ENCODE measurements at regions not wholly inside any gene's neighbourhood (a gene's known extent, or its start where the extent isn't known, plus 50 kb on each side); places are given as distances from the start of the nearest gene placed in this dataset.

GRCh38 chr11:90851196-90851595 lies 628.3 kb upstream of the CHORDC1 start:
- Histone ChIP-seq H3K4me3 (ENCODE audit: low read length in 2 of 2) (no peak overlapping the region), H3K9me3 (ENCODE audit: control insufficient read depth in 1 of 2, low read length in 2 of 2) (no peaks in the 10 kb centered on the region), H3K27ac (ENCODE audit: low read depth, low read length) (no peak overlapping the region), H3K4me1 (ENCODE audit: insufficient read depth, low read length) (no peaks in the 10 kb centered on the region), H3K36me3 (ENCODE audit: insufficient read depth, low read length) (no peaks in the 10 kb centered on the region), H3K27me3 (ENCODE audit: insufficient read depth, low read length) (no peaks in the 10 kb centered on the region)
- CTCF ChIA-PET (ENCODE audit: partially characterized antibody) = no interaction called here
- H3K4me3 Mint-ChIP-seq = no peak overlapping the region
- H3K9me3 Mint-ChIP-seq = peaks cover 0 to 7% (median 4%) of the 10 kb centered on the region in 8 donors
- no peaks in the 10 kb centered on the region for H3K27me3 Mint-ChIP-seq
- H3K27ac Mint-ChIP-seq = no peak overlapping the region
- no peaks in the 10 kb centered on the region for H3K4me1 Mint-ChIP-seq
- intact Hi-C loops (cut with micrococcal nuclease) = no loop called here
- POLR2A ChIA-PET (ENCODE audit: partially characterized antibody) = no interaction called here
- no peaks in the 10 kb centered on the region for H3K36me3 Mint-ChIP-seq
- DNase-seq = no peak

GRCh38 chr11:90849312-90849711 lies 626.5 kb upstream of the CHORDC1 start:
- H3K36me3 ChIP-seq (ENCODE audit: insufficient read depth, low read length) = no peaks in the 10 kb centered on the region
- intact Hi-C loops (cut with micrococcal nuclease) = no loop called here
- no peak overlapping the region for H3K27ac ChIP-seq (ENCODE audit: low read depth, low read length)
- H3K27me3 Mint-ChIP-seq = no peaks in the 10 kb centered on the region
- peaks cover 0 to 7% (median 4%) of the 10 kb centered on the region in 8 donors for H3K9me3 Mint-ChIP-seq
- H3K27ac Mint-ChIP-seq = no peak overlapping the region
- no peaks in the 10 kb centered on the region for H3K4me1 ChIP-seq (ENCODE audit: insufficient read depth, low read length)
- no peak overlapping the region for H3K4me3 Mint-ChIP-seq
- no peak overlapping the region for H3K4me3 ChIP-seq (ENCODE audit: low read length in 2 of 2)
- H3K36me3 Mint-ChIP-seq = no peaks in the 10 kb centered on the region
- H3K4me1 Mint-ChIP-seq = no peaks in the 10 kb centered on the region
- no peaks in the 10 kb centered on the region for H3K27me3 ChIP-seq (ENCODE audit: insufficient read depth, low read length)
- DNase-seq = no peak
- H3K9me3 ChIP-seq (ENCODE audit: control insufficient read depth in 1 of 2, low read length in 2 of 2) = no peaks in the 10 kb centered on the region
- ChIA-PET POLR2A (ENCODE audit: partially characterized antibody) (no interaction called here), CTCF (ENCODE audit: partially characterized antibody) (no interaction called here)

DNA sequence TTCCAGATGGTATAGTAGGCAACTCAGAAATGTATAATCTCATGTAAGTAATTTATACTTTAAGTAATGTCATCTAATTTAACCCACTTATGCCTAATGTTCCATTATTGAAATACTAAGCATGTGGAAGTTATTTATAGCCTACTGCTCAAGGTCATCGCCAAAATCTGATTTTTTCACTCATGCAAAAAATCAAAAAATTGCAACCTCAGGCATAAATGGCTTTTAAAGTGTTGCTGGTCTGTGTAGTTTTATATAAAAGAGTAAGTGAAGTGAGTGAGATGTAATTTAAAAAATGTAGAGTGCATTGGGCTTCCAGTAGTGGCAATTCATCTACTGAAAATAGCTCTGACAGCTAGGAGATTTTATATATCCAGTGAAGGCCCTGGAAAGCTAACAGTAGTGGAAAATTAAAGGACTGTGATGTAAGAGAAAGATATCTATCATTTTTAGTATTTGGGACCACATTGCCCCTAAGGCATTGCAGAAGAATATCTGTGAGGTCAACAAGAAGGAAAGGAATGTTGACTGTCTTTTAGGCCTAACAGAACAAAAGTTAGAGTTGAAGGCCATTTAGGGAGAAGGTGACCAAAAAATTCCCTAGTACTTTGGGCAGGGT lies 624.5 kb upstream of the CHORDC1 start:
- no peaks in the 10 kb centered on the region for H3K27me3 Mint-ChIP-seq
- no peak for DNase-seq
- H3K9me3 Mint-ChIP-seq = peaks cover 0 to 9% (median 3%) of the 10 kb centered on the region in 8 donors
- no peaks in the 10 kb centered on the region for H3K4me1 Mint-ChIP-seq
- CTCF ChIA-PET (ENCODE audit: partially characterized antibody) = no interaction called here
- intact Hi-C loops (cut with micrococcal nuclease) = no loop called here
- no peaks in the 10 kb centered on the region for H3K9me3 ChIP-seq (ENCODE audit: control insufficient read depth in 1 of 2, low read length in 2 of 2)
- no peak overlapping the region for H3K27ac Mint-ChIP-seq
- H3K4me3 ChIP-seq (ENCODE audit: low read length in 2 of 2) = no peak overlapping the region
- H3K27me3 ChIP-seq (ENCODE audit: insufficient read depth, low read length) = no peaks in the 10 kb centered on the region
- H3K4me1 ChIP-seq (ENCODE audit: insufficient read depth, low read length) = no peaks in the 10 kb centered on the region
- no peaks in the 10 kb centered on the region for H3K36me3 ChIP-seq (ENCODE audit: insufficient read depth, low read length)
- no peak overlapping the region for H3K27ac ChIP-seq (ENCODE audit: low read depth, low read length)
- no peak overlapping the region for H3K4me3 Mint-ChIP-seq
- POLR2A ChIA-PET (ENCODE audit: partially characterized antibody) = no interaction called here
- H3K36me3 Mint-ChIP-seq = no peaks in the 10 kb centered on the region

DNA sequence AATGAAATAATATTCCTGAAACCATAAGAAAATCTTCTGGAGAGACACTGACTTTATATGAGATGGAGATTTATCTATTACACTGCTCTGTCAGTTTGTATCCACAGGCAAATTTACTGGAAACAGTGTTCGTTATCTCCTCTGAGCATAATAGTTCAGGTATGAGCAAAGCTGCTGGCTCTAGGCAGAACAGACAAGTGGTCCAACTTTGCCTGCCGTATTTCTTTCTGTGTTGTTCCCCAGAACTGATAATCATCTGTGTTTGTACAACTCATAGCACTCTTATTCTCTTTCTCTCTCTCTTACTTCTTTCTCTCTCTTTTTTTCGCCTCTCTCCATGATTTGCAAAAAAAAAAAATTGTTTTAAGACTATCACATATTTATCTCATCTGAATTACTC lies 623.8 kb upstream of the CHORDC1 start:
- Mint-ChIP-seq H3K27me3 (no peaks in the 10 kb centered on the region), H3K36me3 (no peaks in the 10 kb centered on the region), H3K4me3 (no peak overlapping the region), H3K27ac (no peak overlapping the region), H3K4me1 (no peaks in the 10 kb centered on the region), H3K9me3 (peaks cover 0 to 9% (median 3%) of the 10 kb centered on the region in 8 donors)
- no peaks in the 10 kb centered on the region for H3K9me3 ChIP-seq (ENCODE audit: control insufficient read depth in 1 of 2, low read length in 2 of 2)
- DNase-seq = no peak
- H3K4me1 ChIP-seq (ENCODE audit: insufficient read depth, low read length) = no peaks in the 10 kb centered on the region
- CTCF ChIA-PET (ENCODE audit: partially characterized antibody) = no interaction called here
- no peak overlapping the region for H3K27ac ChIP-seq (ENCODE audit: low read depth, low read length)
- no peaks in the 10 kb centered on the region for H3K36me3 ChIP-seq (ENCODE audit: insufficient read depth, low read length)
- no peaks in the 10 kb centered on the region for H3K27me3 ChIP-seq (ENCODE audit: insufficient read depth, low read length)
- H3K4me3 ChIP-seq (ENCODE audit: low read length in 2 of 2) = no peak overlapping the region
- intact Hi-C loops (cut with micrococcal nuclease) = no loop called here
- POLR2A ChIA-PET (ENCODE audit: partially characterized antibody) = no interaction called here

GRCh38 chr11:90845799-90846198 lies 623.0 kb upstream of the CHORDC1 start:
- Mint-ChIP-seq H3K4me3 (no peak overlapping the region), H3K36me3 (no peaks in the 10 kb centered on the region), H3K27me3 (no peaks in the 10 kb centered on the region), H3K27ac (no peak overlapping the region), H3K4me1 (no peaks in the 10 kb centered on the region), H3K9me3 (peaks cover 0 to 9% (median 3%) of the 10 kb centered on the region in 8 donors)
- H3K9me3 ChIP-seq (ENCODE audit: control insufficient read depth in 1 of 2, low read length in 2 of 2) = no peaks in the 10 kb centered on the region
- H3K27ac ChIP-seq (ENCODE audit: low read depth, low read length) = no peak overlapping the region
- DNase-seq = no peak
- no peaks in the 10 kb centered on the region for H3K27me3 ChIP-seq (ENCODE audit: insufficient read depth, low read length)
- ChIA-PET CTCF (ENCODE audit: partially characterized antibody) (no interaction called here), POLR2A (ENCODE audit: partially characterized antibody) (no interaction called here)
- intact Hi-C loops (cut with micrococcal nuclease) = no loop called here
- H3K4me1 ChIP-seq (ENCODE audit: insufficient read depth, low read length) = no peaks in the 10 kb centered on the region
- no peaks in the 10 kb centered on the region for H3K36me3 ChIP-seq (ENCODE audit: insufficient read depth, low read length)
- H3K4me3 ChIP-seq (ENCODE audit: low read length in 2 of 2) = no peak overlapping the region

- ChIA-PET POLR2A (ENCODE audit: partially characterized antibody) (no interaction called here), CTCF (ENCODE audit: partially characterized antibody) (no interaction called here)
- Histone ChIP-seq H3K4me3 (ENCODE audit: low read length in 2 of 2) (no peak overlapping the region), H3K27ac (ENCODE audit: low read depth, low read length) (no peak overlapping the region), H3K9me3 (ENCODE audit: control insufficient read depth in 1 of 2, low read length in 2 of 2) (no peaks in the 10 kb centered on the region), H3K4me1 (ENCODE audit: insufficient read depth, low read length) (no peaks in the 10 kb centered on the region), H3K27me3 (ENCODE audit: insufficient read depth, low read length) (no peaks in the 10 kb centered on the region), H3K36me3 (ENCODE audit: insufficient read depth, low read length) (no peaks in the 10 kb centered on the region)
- Mint-ChIP-seq H3K27ac (no peak overlapping the region), H3K36me3 (no peaks in the 10 kb centered on the region), H3K4me3 (no peak overlapping the region), H3K9me3 (peaks cover 0 to 9% (median 2%) of the 10 kb centered on the region in 8 donors), H3K27me3 (no peaks in the 10 kb centered on the region), H3K4me1 (no peaks in the 10 kb centered on the region)
- intact Hi-C loops (cut with micrococcal nuclease) = no loop called here
- DNase-seq = no peak
These were observed 622.3 kb upstream of the CHORDC1 start for GRCh38 chr11:90845126-90845525.

- Histone ChIP-seq H3K9me3 (ENCODE audit: control insufficient read depth in 1 of 2, low read length in 2 of 2) (no peaks in the 10 kb centered on the region), H3K27me3 (ENCODE audit: insufficient read depth, low read length) (no peaks in the 10 kb centered on the region), H3K27ac (ENCODE audit: low read depth, low read length) (no peak overlapping the region), H3K4me3 (ENCODE audit: low read length in 2 of 2) (no peak overlapping the region), H3K36me3 (ENCODE audit: insufficient read depth, low read length) (no peaks in the 10 kb centered on the region), H3K4me1 (ENCODE audit: insufficient read depth, low read length) (no peaks in the 10 kb centered on the region)
- ChIA-PET CTCF (ENCODE audit: partially characterized antibody) (no interaction called here), POLR2A (ENCODE audit: partially characterized antibody) (no interaction called here)
- Mint-ChIP-seq H3K36me3 (no peaks in the 10 kb centered on the region), H3K9me3 (peaks cover 0 to 9% (median 2%) of the 10 kb centered on the region in 8 donors), H3K27ac (no peak overlapping the region), H3K4me3 (no peak overlapping the region), H3K4me1 (no peaks in the 10 kb centered on the region), H3K27me3 (no peaks in the 10 kb centered on the region)
- DNase-seq = no peak
- intact Hi-C loops (cut with micrococcal nuclease) = no loop called here
These were observed 621.2 kb upstream of the CHORDC1 start for GRCh38 chr11:90844041-90844440.

- Mint-ChIP-seq H3K4me1 (no peaks in the 10 kb centered on the region), H3K4me3 (no peak overlapping the region), H3K9me3 (peaks cover 0 to 11% (median 2%) of the 10 kb centered on the region in 8 donors), H3K27ac (no peak overlapping the region), H3K27me3 (no peaks in the 10 kb centered on the region), H3K36me3 (no peaks in the 10 kb centered on the region)
- CTCF ChIA-PET (ENCODE audit: partially characterized antibody) = no interaction called here
- POLR2A ChIA-PET (ENCODE audit: partially characterized antibody) = no interaction called here
- H3K27ac ChIP-seq (ENCODE audit: low read depth, low read length) = no peak overlapping the region
- intact Hi-C loops (cut with micrococcal nuclease) = no loop called here
- H3K9me3 ChIP-seq (ENCODE audit: control insufficient read depth in 1 of 2, low read length in 2 of 2) = no peaks in the 10 kb centered on the region
- no peaks in the 10 kb centered on the region for H3K4me1 ChIP-seq (ENCODE audit: insufficient read depth, low read length)
- no peak overlapping the region for H3K4me3 ChIP-seq (ENCODE audit: low read length in 2 of 2)
- no peaks in the 10 kb centered on the region for H3K27me3 ChIP-seq (ENCODE audit: insufficient read depth, low read length)
- DNase-seq = no peak
- H3K36me3 ChIP-seq (ENCODE audit: insufficient read depth, low read length) = no peaks in the 10 kb centered on the region
These were observed 619.8 kb upstream of the CHORDC1 start for GRCh38 chr11:90842681-90843080.
